Choroid plexus epithelial cell (primary cell): ENCODE measurements at regions not wholly inside any gene's neighbourhood (a gene's known extent, or its start where the extent isn't known, plus 50 kb on each side); places are given as distances from the start of the nearest gene placed in this dataset.
"Not testable (repeated sequence)": the region's sequence is repeated elsewhere in the genome, so short reads cannot be mapped to it uniquely, and the experiment has no call there.

ENCODE experiments used
- DNase-seq: peaks from one replicate; pipeline ENCODE4 v3.0.0-alpha.2; 2010; ENCODE audit warnings: low read depth
- H3K4me3 ChIP-seq: 2 replicates; pipeline ENCODE4 v1.5.1; 2011; ENCODE audit warnings: low read depth, mild to moderate bottlenecking, control low read depth, low read length, moderate library complexity
- TF ChIP-seq, protein P1 (sequence below): conservative IDR thresholded peaks from 2 replicates; pipeline ENCODE4 v1.5.1; 2011; ENCODE audit warnings: low read depth, mild to moderate bottlenecking, control low read depth, inconsistent platforms, low read length, moderate library complexity

- TF ChIP-seq, protein P1, sequence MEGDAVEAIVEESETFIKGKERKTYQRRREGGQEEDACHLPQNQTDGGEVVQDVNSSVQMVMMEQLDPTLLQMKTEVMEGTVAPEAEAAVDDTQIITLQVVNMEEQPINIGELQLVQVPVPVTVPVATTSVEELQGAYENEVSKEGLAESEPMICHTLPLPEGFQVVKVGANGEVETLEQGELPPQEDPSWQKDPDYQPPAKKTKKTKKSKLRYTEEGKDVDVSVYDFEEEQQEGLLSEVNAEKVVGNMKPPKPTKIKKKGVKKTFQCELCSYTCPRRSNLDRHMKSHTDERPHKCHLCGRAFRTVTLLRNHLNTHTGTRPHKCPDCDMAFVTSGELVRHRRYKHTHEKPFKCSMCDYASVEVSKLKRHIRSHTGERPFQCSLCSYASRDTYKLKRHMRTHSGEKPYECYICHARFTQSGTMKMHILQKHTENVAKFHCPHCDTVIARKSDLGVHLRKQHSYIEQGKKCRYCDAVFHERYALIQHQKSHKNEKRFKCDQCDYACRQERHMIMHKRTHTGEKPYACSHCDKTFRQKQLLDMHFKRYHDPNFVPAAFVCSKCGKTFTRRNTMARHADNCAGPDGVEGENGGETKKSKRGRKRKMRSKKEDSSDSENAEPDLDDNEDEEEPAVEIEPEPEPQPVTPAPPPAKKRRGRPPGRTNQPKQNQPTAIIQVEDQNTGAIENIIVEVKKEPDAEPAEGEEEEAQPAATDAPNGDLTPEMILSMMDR: no peak
- no peak overlapping the region for H3K4me3 ChIP-seq
- DNase-seq: no peak
Measured at GRCh38 chr16:51839727-51840462, 688.8 kb upstream of the SALL1 start.

DNA sequence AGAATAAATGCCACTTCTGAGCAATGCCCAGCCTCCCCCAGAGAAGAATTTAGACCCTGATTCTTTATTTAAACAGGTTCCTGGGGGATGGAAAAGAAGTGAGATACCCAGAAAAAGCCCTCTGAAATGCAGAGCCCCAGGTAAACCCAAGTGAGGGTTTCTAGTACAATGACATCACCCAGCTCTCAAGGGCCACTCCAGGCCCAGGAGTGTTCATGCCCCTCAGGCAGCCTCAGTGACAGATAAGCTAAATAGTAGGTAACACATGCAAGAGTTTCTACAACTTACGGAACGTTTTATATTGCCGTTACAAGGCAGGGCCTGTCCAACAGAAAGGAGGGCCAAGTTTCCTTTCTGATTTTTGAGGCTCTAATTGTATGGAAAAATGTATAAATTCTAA lies 683.7 kb upstream of the SALL1 start:
- TF ChIP-seq, protein P1: no peak
- no peak for DNase-seq
- H3K4me3 ChIP-seq: no peak overlapping the region

GRCh38 chr16:51834133-51834532 lies 683.1 kb upstream of the SALL1 start:
- TF ChIP-seq, protein P1: no peak
- no peak overlapping the region for H3K4me3 ChIP-seq
- no peak for DNase-seq

- no peak for DNase-seq
- no peak overlapping the region for H3K4me3 ChIP-seq
- TF ChIP-seq, protein P1: no peak
Measured at GRCh38 chr16:51831595-51832367, 680.7 kb upstream of the SALL1 start.

- DNase-seq, H3K4me3 ChIP-seq: not testable (repeated sequence)
Measured at GRCh38 chr16:51831034-51831433, 680.0 kb upstream of the SALL1 start.

- no peak overlapping the region for H3K4me3 ChIP-seq
- no peak for DNase-seq
- TF ChIP-seq, protein P1: no peak
Measured at GRCh38 chr16:51825779-51826178, 674.7 kb upstream of the SALL1 start.

DNA sequence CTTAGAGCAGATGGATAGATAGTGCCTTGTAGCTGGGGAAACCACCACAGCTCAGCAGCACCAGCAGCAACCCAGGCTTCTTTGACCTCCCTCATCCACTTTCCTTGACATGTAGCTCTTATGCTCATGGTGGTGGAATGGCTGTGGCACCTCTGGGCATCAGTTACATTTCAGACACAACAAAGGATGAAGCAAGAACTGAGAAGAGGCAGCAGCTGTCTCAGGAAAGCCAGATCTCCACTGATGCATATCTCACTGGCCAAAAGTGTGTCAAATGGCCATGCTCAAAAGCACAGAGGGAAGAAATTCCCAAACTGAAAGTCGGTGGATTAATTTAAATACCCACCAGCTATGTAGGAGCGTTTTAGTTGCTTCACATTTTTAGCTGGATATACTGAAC lies 671.4 kb upstream of the SALL1 start:
- DNase-seq: no peak
- H3K4me3 ChIP-seq: no peak overlapping the region
- TF ChIP-seq, protein P1: no peak
